ENCODE measurements at regions not wholly inside any gene's neighbourhood (a gene's known extent, or its start where the extent isn't known, plus 50 kb on each side); places are given as distances from the start of the nearest gene placed in this dataset.

- TF ChIP-seq CTCF (IDR thresholded peaks at IDR 0.05) (no peak), EZH2 (IDR thresholded peaks at IDR 0.05) (no peak), EZH2phosphoT487 (IDR thresholded peaks at IDR 0.05) (no peak)
Measured at GRCh38 chrX:149221230-149221629, 283.9 kb downstream of the IDS start.

All from neural progenitor cell (in vitro differentiated cells).